Neural cell (in vitro differentiated cells): ENCODE measurements at regions not wholly inside any gene's neighbourhood (a gene's known extent, or its start where the extent isn't known, plus 50 kb on each side); places are given as distances from the start of the nearest gene placed in this dataset.
"Not testable (repeated sequence)": the region's sequence is repeated elsewhere in the genome, so short reads cannot be mapped to it uniquely, and the experiment has no call there.

Experiments used
- H2AFZ ChIP-seq: fragments of 200-600, 300-800 bp; sonication (generic), shearing (Covaris generic); 2 replicates; pipeline ENCODE4 v1.6.0; 2014; ENCODE audit warnings: low read depth, mild to moderate bottlenecking, antibody characterized with exemption, low read length, moderate library complexity
- H3F3A ChIP-seq: fragments of 200-600 bp; shearing (Covaris generic); 2 replicates; pipeline ENCODE4 v1.6.1; 2016; ENCODE audit warnings: mild to moderate bottlenecking, moderate library complexity, mixed read lengths, antibody characterized with exemption, low read length; ENCODE audit not compliant: insufficient read depth, poor library complexity, severe bottlenecking
- H3K27ac ChIP-seq: fragments of 200-600, 300-800 bp; sonication (generic), shearing (Covaris generic); 2 replicates; pipeline ENCODE4 v1.5.1; 2014; ENCODE audit warnings: mild to moderate bottlenecking, low read length, moderate library complexity
- H3K27me3 ChIP-seq: fragments of 300-800, 200-600 bp; sonication (generic), shearing (Covaris generic); 2 replicates; pipeline ENCODE4 v1.6.0; 2014; ENCODE audit warnings: mild to moderate bottlenecking, low read depth, low read length, moderate library complexity; ENCODE audit not compliant: insufficient read depth
- H3K36me3 ChIP-seq: fragments of 300-800, 200-600 bp; sonication (generic), shearing (Covaris generic); 2 replicates; pipeline ENCODE4 v1.5.1; 2014; ENCODE audit warnings: mild to moderate bottlenecking, antibody characterized with exemption, low read length, moderate library complexity; ENCODE audit not compliant: insufficient read depth
- H3K4me2 ChIP-seq: fragments of 300-800, 200-600 bp; sonication (generic), shearing (Covaris generic); 2 replicates; pipeline ENCODE4 v1.6.0; 2014; ENCODE audit warnings: mild to moderate bottlenecking, low read length
- H3K4me3 ChIP-seq: fragments of 300-800, 200-600 bp; sonication (generic), shearing (Covaris generic); 2 replicates; pipeline ENCODE4 v1.5.1; 2014; ENCODE audit warnings: mild to moderate bottlenecking, low read length, moderate library complexity
- H3K79me2 ChIP-seq: fragments of 200-600 bp; shearing (Covaris generic); replicated peaks from 2 replicates; pipeline ENCODE4 v1.6.0; 2014; ENCODE audit warnings: mild to moderate bottlenecking, low read length, moderate library complexity; ENCODE audit not compliant: insufficient read depth
- H3K9ac ChIP-seq: fragments of 300-800, 200-600 bp; sonication (generic), shearing (Covaris generic); 2 replicates; pipeline ENCODE4 v1.6.1; 2016; ENCODE audit warnings: mild to moderate bottlenecking, low read length, mixed read lengths
- H3K9me2 ChIP-seq: fragments of 200-600 bp; shearing (Covaris generic); 2 replicates; pipeline ENCODE4 v1.6.1; 2016; ENCODE audit warnings: mild to moderate bottlenecking, low read length, mixed read lengths; ENCODE audit not compliant: insufficient read depth
- H3K9me3 ChIP-seq: fragments of 200-600, 300-800 bp; sonication (generic), shearing (Covaris generic); 2 replicates; pipeline ENCODE4 v1.6.1; 2016; ENCODE audit warnings: mild to moderate bottlenecking, mixed run types, low read length, moderate library complexity, mixed read lengths
- H4K20me1 ChIP-seq: fragments of 200-600 bp; shearing (Covaris generic); 2 replicates; pipeline ENCODE4 v1.6.1; 2016; ENCODE audit warnings: mild to moderate bottlenecking, mixed run types; ENCODE audit not compliant: insufficient read depth
- CTCF ChIP-seq: fragments of 450-650 bp; IDR thresholded peaks from 2 replicates; pipeline ENCODE4 v1.5.1; 2014; ENCODE audit warnings: antibody characterized with exemption, mild to moderate bottlenecking, moderate library complexity; ENCODE audit not compliant: poor library complexity, severe bottlenecking
- EP300 ChIP-seq: fragments of 450-650 bp; conservative IDR thresholded peaks from 2 replicates; pipeline ENCODE4 v1.6.1; 2014; ENCODE audit warnings: antibody characterized with exemption, mild to moderate bottlenecking, moderate library complexity; ENCODE audit not compliant: poor library complexity, severe bottlenecking
- EZH2 ChIP-seq: fragments of 200-600, 300-800 bp; shearing (Covaris generic), sonication (generic); IDR thresholded peaks from 2 replicates; pipeline ENCODE4 v1.6.1; 2014; ENCODE audit warnings: antibody characterized with exemption, low read length, borderline replicate concordance, mild to moderate bottlenecking; ENCODE audit not compliant: insufficient read depth, poor library complexity, severe bottlenecking
- MXI1 ChIP-seq: fragments of 450-650 bp; conservative IDR thresholded peaks from 2 replicates; pipeline ENCODE4 v1.6.1; 2014; ENCODE audit warnings: antibody characterized with exemption, mild to moderate bottlenecking; ENCODE audit not compliant: poor library complexity, severe bottlenecking
- POLR2AphosphoS5 ChIP-seq: IDR thresholded peaks from 2 replicates; pipeline ENCODE4 v1.6.1; 2012
- RAD21 ChIP-seq: fragments of 450-650 bp; conservative IDR thresholded peaks from 2 replicates; pipeline ENCODE4 v1.6.1; 2014; ENCODE audit warnings: antibody characterized with exemption, mild to moderate bottlenecking, moderate library complexity
- REST ChIP-seq: IDR thresholded peaks from 2 replicates; pipeline ENCODE4 v1.6.1; 2012; ENCODE audit warnings: borderline replicate concordance
- SMC3 ChIP-seq: fragments of 450-650 bp; conservative IDR thresholded peaks from 2 replicates; pipeline ENCODE4 v1.6.1; 2014; ENCODE audit warnings: antibody characterized with exemption, mild to moderate bottlenecking, moderate library complexity; ENCODE audit not compliant: poor library complexity
- TAF1 ChIP-seq: IDR thresholded peaks from 2 replicates; pipeline ENCODE4 v1.6.1; 2012; ENCODE audit warnings: low read depth

GRCh38 chrX:994780-995179, 217.7 kb downstream of the CRLF2 start:
- H3K9me2 ChIP-seq = no peaks in the 10 kb centered on the region
- no peaks in the 10 kb centered on the region for H3F3A ChIP-seq
- no peak overlapping the region for H3K4me3 ChIP-seq
- TF ChIP-seq MXI1 = no peak
- no peak for TF ChIP-seq TAF1
- no peak for TF ChIP-seq SMC3
- TF ChIP-seq EP300 = no peak
- no peak for TF ChIP-seq EZH2
- H3K4me2 ChIP-seq = no peak overlapping the region
- no peak overlapping the region for H3K9ac ChIP-seq
- H3K9me3 ChIP-seq = no peaks in the 10 kb centered on the region
- H3K27ac ChIP-seq = no peak overlapping the region
- H3K36me3 ChIP-seq = no peaks in the 10 kb centered on the region
- no peaks in the 10 kb centered on the region for H3K79me2 ChIP-seq
- no peaks in the 10 kb centered on the region for H3K27me3 ChIP-seq
- no peaks in the 10 kb centered on the region for H4K20me1 ChIP-seq
- H2AFZ ChIP-seq = no peak overlapping the region

- H3K27ac ChIP-seq = no peak overlapping the region
- no peaks in the 10 kb centered on the region for H4K20me1 ChIP-seq
- no peaks in the 10 kb centered on the region for H3K79me2 ChIP-seq
- H3K36me3 ChIP-seq = no peaks in the 10 kb centered on the region
- H3F3A ChIP-seq = no peaks in the 10 kb centered on the region
- H2AFZ ChIP-seq = no peak overlapping the region
- no peaks in the 10 kb centered on the region for H3K9me2 ChIP-seq
- no peak overlapping the region for H3K4me2 ChIP-seq
- H3K27me3 ChIP-seq = no peaks in the 10 kb centered on the region
- TF ChIP-seq SMC3 = no peak
- no peak for TF ChIP-seq EZH2
- TF ChIP-seq RAD21 = no peak
- no peak for TF ChIP-seq MXI1
- no peak for TF ChIP-seq POLR2AphosphoS5
- TF ChIP-seq TAF1 = no peak
- TF ChIP-seq EP300 = no peak
- no peak for TF ChIP-seq REST
- TF ChIP-seq CTCF = no peak
- H3K9ac ChIP-seq = no peak overlapping the region
- H3K9me3 ChIP-seq = no peaks in the 10 kb centered on the region
- H3K4me3 ChIP-seq = no peak overlapping the region
Observed at GRCh38 chrX:989959-990510, 222.4 kb downstream of the CRLF2 start.

- not testable (repeated sequence) for H3K4me3 ChIP-seq, H4K20me1 ChIP-seq, H3F3A ChIP-seq, H3K27me3 ChIP-seq, H3K9ac ChIP-seq, H3K9me2 ChIP-seq, H3K36me3 ChIP-seq, H3K27ac ChIP-seq, H3K4me2 ChIP-seq, H2AFZ ChIP-seq, H3K9me3 ChIP-seq, H3K79me2 ChIP-seq
Observed at GRCh38 chrX:988530-988929, 223.9 kb downstream of the CRLF2 start.
